DOHH2 (cell line): ENCODE measurements at regions not wholly inside any gene's neighbourhood (a gene's known extent, or its start where the extent isn't known, plus 50 kb on each side); places are given as distances from the start of the nearest gene placed in this dataset.

ENCODE experiments used
- H3F3A ChIP-seq: fragments of 200-600 bp; sonication (generic), shearing (Covaris generic); 2 replicates; pipeline ENCODE4 v1.6.0; 2016; ENCODE audit warnings: antibody characterized with exemption, mild to moderate bottlenecking; ENCODE audit not compliant: control insufficient read depth, insufficient read depth
- H3K27ac ChIP-seq: fragments of 200-600 bp; sonication (generic); 2 replicates; pipeline ENCODE4 v1.5.1; 2014; ENCODE audit warnings: low read depth, mild to moderate bottlenecking, low read length, moderate library complexity
- H3K27me3 ChIP-seq: fragments of 200-600 bp; sonication (generic); 2 replicates; pipeline ENCODE4 v1.6.1; 2014; ENCODE audit warnings: mild to moderate bottlenecking, low read length, mixed read lengths; ENCODE audit not compliant: control insufficient read depth
- H3K36me3 ChIP-seq: fragments of 200-600 bp; sonication (generic); 2 replicates; pipeline ENCODE4 v1.6.1; 2014; ENCODE audit warnings: mild to moderate bottlenecking, low read length, moderate library complexity, mixed read lengths; ENCODE audit not compliant: control insufficient read depth
- H3K4me1 ChIP-seq: fragments of 200-600 bp; sonication (generic); 2 replicates; pipeline ENCODE4 v1.6.1; 2014; ENCODE audit warnings: mild to moderate bottlenecking, low read length, mixed read lengths; ENCODE audit not compliant: control insufficient read depth
- H3K4me2 ChIP-seq: fragments of 200-600 bp; sonication (generic); 2 replicates; pipeline ENCODE4 v1.6.0; 2014; ENCODE audit warnings: mild to moderate bottlenecking, low read length, moderate library complexity
- H3K4me3 ChIP-seq: fragments of 200-600 bp; sonication (generic); 2 replicates; pipeline ENCODE4 v1.5.1; 2014; ENCODE audit warnings: mild to moderate bottlenecking, low read length, mixed read lengths
- H3K79me2 ChIP-seq: fragments of 200-600 bp; sonication (generic); 2 replicates; pipeline ENCODE4 v1.6.1; 2014; ENCODE audit warnings: mild to moderate bottlenecking, low read length, mixed read lengths; ENCODE audit not compliant: control insufficient read depth
- H3K9me2 ChIP-seq: fragments of 200-600 bp; sonication (generic); replicated peaks from 2 replicates; pipeline ENCODE4 v1.6.1; 2014; ENCODE audit warnings: mild to moderate bottlenecking, low read length, mixed read lengths; ENCODE audit not compliant: control insufficient read depth
- H3K9me3 ChIP-seq: fragments of 200-600 bp; sonication (generic); 2 replicates; pipeline ENCODE4 v1.6.1; 2014; ENCODE audit warnings: antibody characterized with exemption, low read length, mixed read lengths; ENCODE audit not compliant: control insufficient read depth, insufficient read depth
- H4K20me1 ChIP-seq: fragments of 200-600 bp; sonication (generic); 2 replicates; pipeline ENCODE4 v1.6.0; 2014; ENCODE audit warnings: low read depth, mild to moderate bottlenecking, antibody characterized with exemption, low read length, moderate library complexity; ENCODE audit not compliant: control insufficient read depth, insufficient read depth
- EZH2phosphoT487 ChIP-seq: fragments of 200-600 bp; sonication (generic); IDR thresholded peaks from 2 replicates; pipeline ENCODE4 v1.6.1; 2017; ENCODE audit warnings: borderline replicate concordance, mild to moderate bottlenecking, antibody characterized with exemption, low read length, moderate library complexity, mixed read lengths
- TF ChIP-seq, protein P1 (sequence below): fragments of 200-600 bp; sonication (generic); IDR thresholded peaks from one replicate; pipeline ENCODE4 v1.5.1; 2014; ENCODE audit warnings: antibody characterized with exemption, mild to moderate bottlenecking, low read depth, low read length; ENCODE audit not compliant: poor library complexity, severe bottlenecking

DNA sequence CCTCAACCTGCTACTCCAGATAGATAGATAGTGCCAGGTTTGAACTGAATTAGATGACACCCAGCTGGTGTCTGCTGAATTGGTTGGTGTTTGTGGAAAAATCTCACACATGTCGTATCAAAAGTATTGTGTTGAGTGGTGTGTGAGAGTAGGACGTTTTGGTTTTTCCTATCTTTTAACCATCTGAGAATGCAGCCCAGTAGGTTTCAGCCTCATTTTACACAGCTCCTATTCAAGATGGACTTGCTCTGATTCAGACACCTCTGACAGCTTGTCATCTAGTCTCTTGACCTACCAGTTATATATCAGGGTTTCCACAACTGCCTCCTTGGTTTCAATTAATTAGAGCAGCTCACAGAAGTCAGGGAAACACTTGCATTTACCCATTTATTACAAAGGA, 254.4 kb downstream of the KTN1 start:
- Histone ChIP-seq H3K79me2 (no peaks in the 10 kb centered on the region), H3K27ac (no peak overlapping the region), H3K27me3 (no peaks in the 10 kb centered on the region), H3F3A (no peaks in the 10 kb centered on the region), H3K9me2 (no peaks in the 10 kb centered on the region), H3K4me3 (no peak overlapping the region), H3K4me1 (no peaks in the 10 kb centered on the region), H3K4me2 (no peak overlapping the region), H4K20me1 (no peaks in the 10 kb centered on the region), H3K9me3 (no peaks in the 10 kb centered on the region), H3K36me3 (no peaks in the 10 kb centered on the region)
- TF ChIP-seq, protein P1, sequence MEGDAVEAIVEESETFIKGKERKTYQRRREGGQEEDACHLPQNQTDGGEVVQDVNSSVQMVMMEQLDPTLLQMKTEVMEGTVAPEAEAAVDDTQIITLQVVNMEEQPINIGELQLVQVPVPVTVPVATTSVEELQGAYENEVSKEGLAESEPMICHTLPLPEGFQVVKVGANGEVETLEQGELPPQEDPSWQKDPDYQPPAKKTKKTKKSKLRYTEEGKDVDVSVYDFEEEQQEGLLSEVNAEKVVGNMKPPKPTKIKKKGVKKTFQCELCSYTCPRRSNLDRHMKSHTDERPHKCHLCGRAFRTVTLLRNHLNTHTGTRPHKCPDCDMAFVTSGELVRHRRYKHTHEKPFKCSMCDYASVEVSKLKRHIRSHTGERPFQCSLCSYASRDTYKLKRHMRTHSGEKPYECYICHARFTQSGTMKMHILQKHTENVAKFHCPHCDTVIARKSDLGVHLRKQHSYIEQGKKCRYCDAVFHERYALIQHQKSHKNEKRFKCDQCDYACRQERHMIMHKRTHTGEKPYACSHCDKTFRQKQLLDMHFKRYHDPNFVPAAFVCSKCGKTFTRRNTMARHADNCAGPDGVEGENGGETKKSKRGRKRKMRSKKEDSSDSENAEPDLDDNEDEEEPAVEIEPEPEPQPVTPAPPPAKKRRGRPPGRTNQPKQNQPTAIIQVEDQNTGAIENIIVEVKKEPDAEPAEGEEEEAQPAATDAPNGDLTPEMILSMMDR, result no peak
- TF ChIP-seq EZH2phosphoT487, result no peak

DNA sequence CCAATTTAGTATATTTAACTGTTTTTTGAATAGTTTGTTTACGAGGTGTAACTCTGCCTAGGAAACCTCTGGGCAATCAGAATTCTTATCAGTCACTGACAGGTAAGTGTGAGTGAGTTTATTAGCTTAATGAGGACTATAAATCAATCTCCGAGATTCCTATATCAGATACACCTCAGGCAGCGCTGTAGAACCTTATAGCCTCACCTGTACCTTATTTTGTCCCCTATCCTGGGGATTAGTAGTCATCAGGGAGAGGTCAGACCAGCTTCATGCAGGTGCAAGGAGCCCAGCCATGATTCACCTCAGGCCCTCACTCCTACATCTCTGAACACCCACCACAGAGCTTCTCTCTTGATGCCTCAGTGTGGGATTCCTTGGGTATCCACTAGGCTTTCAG, 256.0 kb downstream of the KTN1 start:
- H3F3A ChIP-seq, result no peaks in the 10 kb centered on the region
- H3K4me3 ChIP-seq, result no peak overlapping the region
- no peaks in the 10 kb centered on the region for H4K20me1 ChIP-seq
- H3K36me3 ChIP-seq, result no peaks in the 10 kb centered on the region
- TF ChIP-seq EZH2phosphoT487, result no peak
- TF ChIP-seq, protein P1, result no peak
- no peaks in the 10 kb centered on the region for H3K27me3 ChIP-seq
- no peak overlapping the region for H3K27ac ChIP-seq
- no peak overlapping the region for H3K4me2 ChIP-seq
- no peaks in the 10 kb centered on the region for H3K9me2 ChIP-seq
- no peaks in the 10 kb centered on the region for H3K79me2 ChIP-seq
- H3K9me3 ChIP-seq, result no peaks in the 10 kb centered on the region
- no peaks in the 10 kb centered on the region for H3K4me1 ChIP-seq

DNA sequence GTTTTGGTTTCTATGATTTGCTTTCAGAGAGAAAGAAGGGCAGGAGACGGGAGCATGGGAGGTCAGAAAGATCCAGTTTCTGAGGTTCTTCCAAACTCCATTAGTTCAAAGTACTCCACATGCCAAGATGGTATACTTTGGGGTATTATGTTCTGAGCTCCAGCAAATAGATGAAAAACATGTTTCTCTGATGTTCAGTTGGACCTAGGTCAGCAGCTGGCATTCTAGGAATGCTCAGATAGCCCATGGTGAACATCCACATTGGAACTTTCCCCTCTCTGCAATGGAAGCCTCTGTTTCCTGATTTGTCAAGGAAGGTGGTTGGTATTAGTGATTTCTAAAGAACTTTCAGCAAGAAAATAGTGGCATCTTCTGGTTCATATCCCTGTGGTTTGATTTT, 257.5 kb downstream of the KTN1 start:
- H3K4me2 ChIP-seq, result no peak overlapping the region
- no peaks in the 10 kb centered on the region for H3F3A ChIP-seq
- H3K4me3 ChIP-seq, result no peak overlapping the region
- TF ChIP-seq EZH2phosphoT487, result no peak
- TF ChIP-seq, protein P1, result no peak
- no peaks in the 10 kb centered on the region for H3K79me2 ChIP-seq
- H3K36me3 ChIP-seq, result no peaks in the 10 kb centered on the region
- no peaks in the 10 kb centered on the region for H4K20me1 ChIP-seq
- no peaks in the 10 kb centered on the region for H3K4me1 ChIP-seq
- H3K9me3 ChIP-seq, result no peaks in the 10 kb centered on the region
- H3K27ac ChIP-seq, result no peak overlapping the region
- no peaks in the 10 kb centered on the region for H3K27me3 ChIP-seq
- H3K9me2 ChIP-seq, result no peaks in the 10 kb centered on the region
